NCI-H2107 (cell line): ENCODE measurements at regions not wholly inside any gene's neighbourhood (a gene's known extent, or its start where the extent isn't known, plus 50 kb on each side); places are given as distances from the start of the nearest gene placed in this dataset.

ENCODE experiments used
- DNase-seq: peaks from one replicate; lab custom pipeline; 2025; lab: John Stamatoyannopoulos, UW

DNA sequence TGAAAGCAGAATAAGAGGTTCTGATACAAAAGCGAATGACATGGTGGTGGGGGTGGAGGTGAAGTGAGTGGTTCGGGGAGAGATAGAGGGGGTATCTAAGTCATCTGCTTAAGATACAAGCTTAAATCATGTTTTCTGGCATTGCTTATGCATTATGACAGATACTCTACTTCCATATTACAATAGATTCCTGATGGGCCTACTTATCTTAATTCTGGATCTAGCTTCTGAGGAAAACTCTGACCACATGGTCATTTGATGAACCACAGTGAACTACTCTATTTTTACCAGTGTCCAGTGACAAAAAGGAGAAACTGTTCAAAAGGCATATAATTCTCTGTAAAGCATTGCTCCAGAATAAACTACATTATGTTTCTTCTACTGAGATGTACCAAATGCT, 673.7 kb upstream of the CCDC54 start:
- no peak for DNase-seq

DNA sequence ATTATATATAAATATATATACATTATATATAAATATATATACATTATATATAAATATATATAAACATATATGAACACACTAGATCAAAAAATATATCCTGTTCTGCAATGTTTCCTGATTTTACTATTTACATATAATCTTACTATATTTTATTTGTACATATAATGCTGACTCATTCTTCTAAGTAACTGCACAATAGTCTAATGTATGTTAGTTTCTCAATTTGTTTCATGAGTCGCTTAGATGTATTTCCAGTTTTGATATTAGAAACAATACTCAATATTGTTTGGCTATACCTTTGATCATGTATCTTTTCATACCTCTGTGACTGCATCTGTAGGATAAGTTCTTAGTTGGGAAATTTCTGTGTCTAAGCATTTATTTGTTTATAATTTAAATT, 669.9 kb upstream of the CCDC54 start:
- no peak for DNase-seq

DNA sequence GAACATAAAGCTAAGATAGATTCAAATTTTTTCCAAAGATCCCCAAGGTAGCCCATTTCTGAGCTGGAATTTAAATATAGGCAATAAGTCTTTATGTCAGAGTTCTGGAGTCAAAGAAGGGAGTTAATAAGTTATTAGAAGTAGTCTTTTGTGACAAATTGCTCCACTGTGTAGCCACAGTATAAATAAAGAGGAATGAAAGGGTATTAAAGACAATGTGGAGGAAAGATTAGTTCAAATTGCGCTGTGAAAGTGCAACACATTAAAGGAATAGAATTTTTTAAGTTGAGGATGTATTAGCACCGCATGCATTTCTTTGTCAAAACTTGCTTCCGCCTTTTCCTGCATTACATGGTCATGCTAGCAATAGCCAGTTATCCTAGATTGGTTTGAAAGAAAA, 666.6 kb upstream of the CCDC54 start:
- no peak for DNase-seq

DNA sequence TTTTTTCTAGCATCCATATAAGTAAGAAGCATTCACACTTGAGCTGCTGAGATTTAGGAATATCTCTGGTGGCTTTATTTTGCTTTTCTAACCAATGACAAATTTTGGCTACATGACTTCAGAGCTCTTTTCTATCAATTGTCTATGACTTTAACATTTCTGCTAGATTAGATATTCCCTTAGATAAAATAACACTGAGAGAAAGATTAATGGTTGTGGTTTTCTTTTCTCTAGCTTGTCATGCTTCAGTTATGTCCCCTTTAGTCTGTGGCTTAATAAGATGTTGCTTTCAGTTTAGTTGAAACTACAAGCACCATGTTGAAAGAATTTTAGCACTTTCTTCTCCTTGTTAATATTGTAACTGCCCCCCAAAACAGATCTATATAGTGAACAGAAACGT, 665.6 kb upstream of the CCDC54 start:
- DNase-seq, result no peak

DNA sequence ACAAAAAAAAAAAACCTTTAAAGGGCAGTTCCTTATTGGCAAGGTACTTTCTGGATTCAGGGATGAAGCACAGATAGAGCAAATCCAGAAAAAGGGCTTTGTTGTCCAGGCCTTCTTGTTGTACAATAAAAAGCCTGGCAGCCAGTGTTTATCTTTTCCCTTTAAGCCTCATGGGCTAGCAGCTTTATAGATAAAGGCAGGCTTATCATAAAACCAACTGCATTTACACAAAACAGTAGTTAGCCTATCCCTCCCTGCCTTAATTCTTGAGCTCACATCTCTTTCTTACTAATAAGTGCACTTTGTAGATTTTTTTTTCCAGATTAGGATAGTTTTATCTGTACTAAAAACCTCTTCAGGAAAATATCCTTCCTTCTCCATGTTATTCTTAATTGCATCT, 662.8 kb upstream of the CCDC54 start:
- DNase-seq, result no peak

DNA sequence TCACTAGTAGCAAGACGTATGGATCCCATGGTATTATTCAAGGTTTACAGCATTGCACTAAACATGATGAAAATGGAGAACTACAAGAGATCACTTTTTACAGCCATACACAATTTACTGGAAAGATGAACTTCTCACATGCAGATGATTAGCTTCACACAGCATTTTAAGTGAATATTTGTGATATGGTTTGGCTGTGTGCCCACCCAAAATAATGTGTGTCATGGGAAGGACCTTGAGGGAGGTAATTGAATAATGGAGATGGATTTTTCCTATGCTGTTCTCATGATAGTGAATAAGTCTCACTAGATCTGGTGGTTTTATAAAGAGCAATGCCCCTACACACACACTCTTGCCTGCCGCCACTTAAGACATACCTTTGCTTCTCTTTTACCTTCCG, 662.0 kb upstream of the CCDC54 start:
- DNase-seq, result no peak

DNA sequence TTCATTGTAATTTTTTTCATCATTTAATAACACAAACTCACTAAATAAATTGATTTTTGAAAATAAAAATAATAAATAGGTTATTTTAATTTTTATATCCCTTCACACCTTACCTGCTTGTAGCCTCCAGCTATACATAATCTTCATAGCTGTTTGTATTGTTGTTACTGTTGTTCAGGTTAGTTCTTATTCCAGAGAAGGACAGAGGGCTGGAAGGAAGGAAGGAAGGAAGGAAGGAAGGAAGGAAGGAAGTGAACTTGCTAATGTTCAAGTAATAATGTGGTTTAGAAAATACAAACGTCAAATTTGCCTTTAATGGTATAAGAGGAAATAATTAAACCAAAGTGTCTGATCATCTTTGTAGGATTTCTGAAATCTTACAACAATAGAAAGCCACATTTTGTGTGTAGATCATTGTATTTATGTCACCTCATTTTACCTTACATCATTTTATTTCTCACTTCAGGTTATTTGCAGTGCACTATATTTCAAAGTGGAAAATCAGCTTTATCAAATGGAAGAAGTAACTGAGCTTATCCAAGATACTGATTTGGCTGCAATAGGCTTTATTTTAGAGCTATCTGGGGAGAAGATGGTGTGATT, 660.0 kb upstream of the CCDC54 start:
- DNase-seq, result no peak

DNA sequence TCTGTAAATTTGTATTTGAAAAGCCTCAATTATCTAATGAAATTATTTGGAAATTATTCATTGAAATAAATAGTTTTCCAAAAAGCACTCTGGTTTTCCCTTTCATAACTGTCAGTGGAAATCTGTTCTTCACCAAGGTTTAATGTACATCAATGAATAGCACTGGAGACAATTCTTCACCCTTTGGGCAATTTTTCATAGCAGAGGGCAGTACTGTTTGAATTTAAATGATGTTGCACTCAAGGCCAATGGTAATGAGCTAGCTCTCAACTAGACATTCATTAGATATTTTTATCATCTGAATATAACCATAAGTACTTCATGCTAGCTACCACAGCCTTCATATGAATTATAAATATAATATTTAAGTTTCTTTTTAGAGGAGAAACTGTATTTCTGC, 658.2 kb upstream of the CCDC54 start:
- DNase-seq, result no peak

DNA sequence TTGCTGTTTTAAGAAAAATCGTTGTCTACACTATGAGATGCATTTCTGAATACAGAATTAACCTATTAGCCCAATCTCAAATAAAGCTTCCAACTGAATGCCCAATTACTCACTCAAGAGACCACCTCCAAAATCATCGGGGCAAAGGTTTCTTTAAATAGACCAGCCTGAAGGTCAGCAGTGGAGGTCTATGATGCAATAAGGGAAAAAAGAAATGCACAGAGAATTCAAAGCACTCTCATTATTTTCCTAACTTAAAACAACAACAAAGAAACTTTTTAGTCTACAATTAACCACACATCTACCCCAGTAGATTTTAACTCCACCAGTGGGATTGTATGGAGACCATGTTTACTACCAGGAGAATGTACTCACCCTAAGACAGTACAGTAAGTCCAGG, 657.7 kb upstream of the CCDC54 start:
- DNase-seq, result no peak

DNA sequence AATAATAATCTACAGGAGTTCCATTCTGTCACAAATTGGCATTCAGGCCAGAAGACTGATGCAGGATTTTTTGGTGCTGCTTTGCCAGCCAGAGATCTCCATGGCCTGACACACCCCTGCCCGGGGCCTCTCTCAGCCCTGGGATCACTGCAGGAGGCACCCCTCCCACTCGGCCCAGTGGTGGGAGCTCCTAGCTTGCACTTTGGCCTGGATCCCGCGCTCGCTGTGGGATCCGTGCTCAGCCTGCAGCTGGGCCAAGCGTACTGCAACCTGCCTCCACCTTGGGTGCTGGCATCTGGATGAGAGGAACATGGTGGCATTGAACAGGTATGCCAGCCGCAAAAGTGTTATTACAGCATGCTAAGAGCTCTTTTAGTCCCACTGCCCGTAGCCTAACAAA, 656.7 kb upstream of the CCDC54 start:
- no peak for DNase-seq

DNA sequence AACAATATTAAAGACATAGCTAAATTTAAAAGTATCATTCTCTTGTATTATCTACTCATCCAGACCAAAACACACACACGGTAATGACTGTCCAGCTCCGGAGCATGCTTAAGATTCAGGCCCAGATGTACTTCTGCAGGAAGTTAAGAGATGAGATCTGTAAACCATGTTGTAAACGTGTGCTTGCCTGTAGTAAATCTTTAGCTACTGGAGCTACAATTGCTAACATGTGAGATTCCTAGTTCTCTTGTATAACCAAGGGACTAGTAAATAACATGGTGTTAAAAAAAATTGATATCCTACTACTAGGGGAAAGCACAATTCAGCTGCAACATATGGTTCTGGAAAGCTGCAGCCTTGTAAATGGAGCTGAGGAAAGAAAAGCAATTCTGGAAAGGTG, 651.7 kb upstream of the CCDC54 start:
- DNase-seq, result no peak

DNA sequence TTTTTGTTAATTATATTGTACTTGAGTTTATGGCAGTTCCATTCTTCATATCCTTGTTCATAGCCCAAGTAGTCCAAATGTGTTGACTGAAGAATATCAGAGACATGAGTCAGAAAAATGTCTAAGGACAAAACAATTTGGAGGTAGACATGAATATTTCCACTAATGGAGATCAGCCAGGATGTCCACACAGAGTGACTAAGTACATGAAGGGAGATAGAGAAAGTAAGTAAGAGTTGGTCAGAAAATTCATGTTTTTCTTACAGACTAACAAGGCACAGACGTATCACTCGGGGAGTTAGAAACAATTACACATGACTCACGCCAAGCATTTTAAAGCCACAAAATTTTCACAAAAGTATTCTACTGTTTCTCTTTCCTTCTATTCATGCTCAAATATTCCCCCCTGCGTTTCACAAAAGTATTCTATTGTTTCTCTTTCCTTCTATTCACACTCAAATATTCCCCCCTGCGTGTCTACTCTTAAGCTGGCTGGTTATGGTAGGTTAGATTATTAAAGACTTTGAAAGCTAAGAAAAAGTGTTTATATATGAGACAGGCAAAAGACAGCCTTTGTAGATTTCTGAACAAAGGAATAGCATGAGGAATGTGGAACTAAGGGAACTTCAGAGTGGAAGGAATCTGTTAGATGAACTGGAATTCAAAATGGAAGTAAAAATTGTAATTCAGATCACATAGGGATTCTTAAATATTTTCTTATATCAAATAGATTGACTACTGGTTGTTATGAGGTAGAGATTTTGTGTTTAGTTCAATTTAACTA, 648.7 kb upstream of the CCDC54 start:
- no peak for DNase-seq

DNA sequence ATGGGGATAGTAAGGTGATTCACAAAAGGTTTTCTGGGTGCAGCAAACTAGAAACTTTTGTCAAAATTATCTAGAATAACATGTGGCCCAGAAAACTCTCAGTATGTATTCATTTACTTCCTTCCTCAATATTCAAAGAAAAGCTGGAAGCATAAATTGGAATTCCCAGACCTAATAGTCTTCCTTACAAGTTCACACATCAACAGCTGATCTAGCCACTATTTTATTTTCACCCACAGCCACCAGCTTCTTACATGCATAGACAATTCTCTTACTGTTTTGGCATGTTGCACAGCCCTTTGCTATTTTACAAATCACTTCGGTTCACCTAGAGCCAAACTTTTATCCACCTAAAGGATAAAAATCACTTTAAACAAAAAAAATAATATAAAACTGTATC, 647.8 kb upstream of the CCDC54 start:
- no peak for DNase-seq

DNA sequence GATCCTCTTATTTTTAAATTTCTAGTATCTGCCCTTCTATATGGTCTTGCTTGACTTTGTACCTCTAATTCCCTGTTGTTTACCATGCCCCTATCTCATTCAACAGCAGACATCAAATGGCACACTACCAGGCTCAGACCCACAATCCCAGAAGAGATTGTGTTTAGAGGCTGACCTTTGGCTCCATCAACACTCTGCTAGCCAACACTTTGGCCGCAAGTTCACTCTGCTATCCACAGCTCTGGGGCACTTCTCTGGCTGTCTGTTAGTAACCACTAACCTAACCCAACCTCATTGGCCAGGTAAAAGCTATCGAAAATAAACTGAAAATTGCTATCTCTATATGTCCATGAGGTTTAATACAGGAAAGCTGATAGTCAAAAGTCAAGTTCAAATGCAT, 646.0 kb upstream of the CCDC54 start:
- DNase-seq, result no peak

DNA sequence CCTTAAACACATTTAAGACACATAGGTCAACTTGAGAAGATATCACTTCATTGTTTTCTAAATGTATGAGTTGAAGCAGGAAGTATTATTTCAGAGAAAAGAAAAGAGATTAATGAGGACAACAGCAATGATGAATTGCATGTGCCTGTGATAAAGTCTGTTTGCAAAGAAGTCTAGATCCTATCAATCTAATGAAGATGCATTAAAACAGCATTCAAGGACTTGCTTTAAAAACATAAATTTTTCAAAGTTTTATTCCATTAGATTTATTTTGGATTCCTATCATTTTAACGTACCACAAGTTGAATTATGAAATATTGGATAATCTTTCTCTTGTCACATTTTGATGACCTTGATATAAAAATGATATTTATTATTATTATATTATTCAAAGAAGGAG, 642.5 kb upstream of the CCDC54 start:
- no peak for DNase-seq

DNA sequence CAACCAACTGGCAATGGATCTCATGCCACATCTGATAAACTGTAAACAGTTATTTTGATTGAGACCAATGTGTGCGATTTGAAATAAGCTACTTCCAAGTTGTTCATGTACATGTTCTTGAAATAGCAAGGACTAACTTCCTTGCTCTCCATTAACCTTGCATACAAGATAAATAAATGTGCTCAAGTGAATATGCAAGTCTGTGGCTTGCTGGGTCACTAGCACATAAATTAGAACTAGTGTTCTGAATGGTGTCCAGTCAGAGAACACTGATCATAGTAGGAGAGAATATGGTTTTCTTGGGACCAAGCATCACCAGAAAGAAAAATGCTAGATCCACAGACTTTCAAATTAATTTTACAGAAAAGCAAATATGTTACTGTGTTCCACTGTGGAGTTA, 640.0 kb upstream of the CCDC54 start:
- no peak for DNase-seq

DNA sequence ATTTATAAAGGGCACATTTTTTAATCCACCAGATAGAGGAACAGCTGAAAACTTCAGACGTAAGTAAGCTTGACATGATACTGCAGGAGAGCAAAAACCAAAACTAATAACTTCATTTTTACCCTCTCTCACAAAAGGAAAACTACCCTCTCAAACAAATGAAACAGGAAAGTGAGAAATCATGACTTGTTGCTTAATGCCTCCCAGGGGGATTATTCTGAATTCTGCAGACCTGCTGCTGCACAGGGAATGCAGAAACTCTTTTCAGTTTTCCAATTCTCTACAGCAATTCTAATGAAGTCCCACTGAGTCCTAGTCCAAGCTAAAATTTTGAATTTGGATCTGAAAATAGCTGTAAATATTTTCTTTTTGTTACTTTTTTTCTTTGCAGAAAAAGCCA, 637.1 kb upstream of the CCDC54 start:
- DNase-seq, result no peak

DNA sequence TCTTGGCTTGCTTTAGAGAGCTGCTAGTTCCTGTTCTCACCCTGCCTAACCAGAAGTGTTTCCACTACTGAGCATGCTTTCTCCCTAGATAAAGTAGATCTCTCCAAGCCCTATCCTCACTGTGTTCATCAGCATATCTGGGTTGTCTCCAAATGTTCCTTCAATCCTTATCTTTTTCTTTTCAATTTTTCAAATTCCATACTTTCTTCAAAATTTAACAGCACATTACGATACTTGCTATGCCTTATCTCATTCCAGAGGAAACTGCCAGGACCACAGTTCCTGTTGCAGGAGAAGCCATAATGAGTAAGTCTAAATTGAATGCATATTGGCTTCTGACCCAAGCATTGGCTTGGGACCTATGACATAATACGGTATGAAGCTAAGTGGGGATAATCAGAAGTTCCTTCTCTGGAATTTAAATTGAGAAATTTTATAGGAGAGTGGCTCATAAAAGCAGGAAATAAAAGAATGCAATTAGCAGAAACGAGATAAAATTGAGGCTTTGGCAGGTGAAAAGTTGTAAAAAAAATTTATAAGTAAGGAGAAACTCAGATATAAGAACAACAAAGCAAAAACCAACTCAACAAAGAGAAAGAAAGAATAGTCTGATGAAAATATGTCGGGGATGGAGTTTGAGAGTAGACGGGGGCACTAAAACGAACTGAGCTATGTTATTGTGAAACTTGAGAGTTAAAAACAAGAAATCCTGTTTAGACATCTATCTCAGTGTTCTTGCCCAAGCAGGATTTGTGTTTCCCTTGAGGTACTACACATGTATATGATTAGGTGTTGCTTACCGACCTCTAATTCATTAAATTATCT, 631.7 kb upstream of the CCDC54 start:
- DNase-seq, result no peak

DNA sequence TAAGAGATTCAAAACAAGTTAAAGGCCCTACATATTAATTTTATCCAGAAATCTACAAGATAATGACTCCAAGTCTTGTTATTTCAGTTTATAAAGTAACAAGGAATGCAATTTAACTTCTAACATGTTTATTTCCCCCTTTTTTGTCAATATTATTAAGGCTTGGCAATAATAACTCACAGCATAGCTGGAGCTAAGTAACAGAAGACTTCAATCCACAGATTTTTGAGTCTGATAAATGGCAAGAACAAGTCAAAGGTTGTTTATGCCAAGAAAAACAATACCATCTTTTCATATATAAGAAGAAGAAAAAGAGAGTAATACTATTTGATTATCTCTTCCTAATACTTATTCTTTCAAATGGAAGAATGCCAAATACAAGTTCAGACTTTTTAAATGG, 631.0 kb upstream of the CCDC54 start:
- DNase-seq, result no peak

DNA sequence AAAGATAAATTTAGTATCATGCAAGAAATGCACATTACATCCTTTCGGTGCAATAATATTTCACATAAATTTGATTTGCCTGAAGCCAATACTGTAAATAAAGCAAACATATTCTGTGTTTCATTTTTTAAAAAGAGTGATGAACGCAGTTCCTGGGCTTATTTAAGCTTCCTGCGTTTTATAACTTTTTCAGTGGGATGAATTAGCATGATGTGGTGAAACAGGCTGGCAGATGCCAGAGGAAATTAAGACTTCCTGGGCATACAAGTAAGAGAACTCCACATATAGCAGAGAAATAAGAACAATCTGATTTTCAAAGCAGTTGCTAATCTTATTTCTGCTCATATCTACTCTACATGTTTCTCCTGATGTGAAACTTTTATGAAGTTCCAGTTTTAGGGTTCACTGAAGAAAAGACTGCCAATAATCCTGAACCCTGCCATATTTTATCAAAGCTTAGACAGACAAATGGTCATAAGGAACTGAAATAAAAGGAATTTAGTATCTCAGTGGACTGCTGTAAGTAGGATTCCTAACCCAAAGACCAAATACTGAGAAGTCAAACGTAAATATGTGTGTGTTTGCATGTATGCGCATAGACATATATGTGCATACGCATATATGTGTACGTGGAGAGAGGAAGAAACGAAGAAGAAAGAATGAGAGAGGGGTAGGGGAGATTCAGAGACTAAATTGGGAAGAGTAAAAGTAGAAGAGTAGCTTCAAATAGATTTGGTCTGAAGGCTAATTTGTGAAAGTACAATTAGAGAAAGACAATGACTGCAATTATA, 628.6 kb upstream of the CCDC54 start:
- DNase-seq, result no peak

DNA sequence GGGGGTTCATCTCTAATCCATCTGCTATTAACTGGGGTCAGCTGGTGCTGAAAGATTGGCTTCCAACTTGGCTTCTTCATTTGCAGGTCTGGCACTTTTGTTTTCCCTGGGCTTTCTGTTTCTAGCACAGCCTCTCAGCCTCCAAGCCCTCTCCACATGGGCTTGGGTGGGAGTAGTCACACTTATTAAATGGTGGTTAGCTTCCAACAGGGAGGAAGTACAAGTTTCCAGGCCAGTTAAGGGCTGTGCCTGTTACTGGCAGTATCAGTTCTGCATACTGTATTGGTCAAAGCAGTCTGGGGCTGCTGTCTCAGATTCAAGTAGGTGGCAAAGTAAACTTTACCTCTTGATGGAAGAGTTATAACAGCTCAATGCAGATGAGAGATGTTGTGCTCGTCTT, 627.1 kb upstream of the CCDC54 start:
- DNase-seq, result no peak

DNA sequence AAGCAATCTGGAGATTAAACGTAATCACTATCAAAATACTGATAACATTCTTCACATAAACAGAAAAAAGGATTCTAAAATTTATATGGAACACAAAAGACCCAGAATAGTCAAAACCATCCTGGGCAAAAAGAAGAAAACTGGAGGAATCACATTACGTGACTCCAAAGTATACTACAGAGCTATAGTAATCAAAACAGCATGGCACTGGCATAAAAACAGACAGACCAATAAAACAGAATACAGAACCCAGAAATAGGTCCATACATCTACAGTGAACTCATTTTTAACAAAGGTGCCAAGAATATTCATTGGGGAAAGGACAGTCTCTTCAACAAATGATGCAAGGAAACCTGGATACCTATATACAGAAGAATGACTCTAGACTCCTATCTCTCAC, 621.9 kb upstream of the CCDC54 start:
- DNase-seq, result no peak

DNA sequence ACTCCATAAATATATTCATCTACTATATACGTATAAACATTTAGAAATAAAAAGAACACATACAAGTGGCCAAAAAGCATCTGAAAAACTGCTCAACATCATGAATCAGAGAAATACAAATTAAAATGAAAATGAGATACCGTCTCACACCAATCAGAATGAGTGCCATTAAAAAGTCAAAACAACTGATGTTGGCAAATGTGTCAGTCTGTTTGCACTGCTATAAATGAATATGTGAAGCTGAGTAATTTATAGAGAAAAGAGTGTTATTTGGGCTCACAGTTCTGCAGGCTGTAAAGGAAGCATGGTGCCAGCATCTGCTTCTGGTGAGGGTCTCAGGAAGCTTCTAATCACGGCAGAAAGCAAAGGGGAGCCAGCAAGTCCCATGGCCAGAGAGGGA, 620.3 kb upstream of the CCDC54 start:
- DNase-seq, result no peak
